ENCODE measurements at regions not wholly inside any gene's neighbourhood (a gene's known extent, or its start where the extent isn't known, plus 50 kb on each side); places are given as distances from the start of the nearest gene placed in this dataset.

DNA sequence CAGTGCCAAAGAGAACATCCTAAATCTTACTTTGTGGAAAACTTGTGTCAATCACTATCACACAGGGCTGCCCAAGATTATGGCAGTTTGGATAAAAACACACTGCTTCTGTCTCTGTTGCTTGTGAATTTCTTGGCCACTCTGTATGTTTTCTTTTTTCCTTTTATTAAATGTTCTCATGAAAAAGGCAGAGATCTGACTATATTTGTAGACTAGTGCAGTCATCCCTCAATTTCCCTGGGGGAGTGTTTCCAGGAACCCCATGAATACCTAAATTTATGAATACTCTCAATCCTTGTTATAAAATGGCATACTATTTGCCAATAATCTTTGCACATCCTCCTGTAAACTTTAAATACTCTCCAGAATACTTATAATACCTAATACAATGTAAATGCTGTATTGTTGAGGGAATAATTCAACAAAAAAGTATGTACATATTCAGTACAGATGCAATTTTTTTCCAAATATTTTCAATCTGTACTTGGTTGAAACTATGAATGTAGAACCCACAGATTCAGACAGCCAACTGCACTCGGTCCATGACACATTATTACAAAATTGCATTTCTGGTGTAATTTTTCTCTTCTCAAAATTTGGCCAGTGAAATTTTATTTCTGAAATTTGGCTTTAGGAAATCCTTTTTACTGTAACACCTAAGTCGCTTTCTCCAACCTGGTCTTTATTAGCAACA is 391.9 kb upstream of the PRR16 start:
- TF ChIP-seq, protein P1, sequence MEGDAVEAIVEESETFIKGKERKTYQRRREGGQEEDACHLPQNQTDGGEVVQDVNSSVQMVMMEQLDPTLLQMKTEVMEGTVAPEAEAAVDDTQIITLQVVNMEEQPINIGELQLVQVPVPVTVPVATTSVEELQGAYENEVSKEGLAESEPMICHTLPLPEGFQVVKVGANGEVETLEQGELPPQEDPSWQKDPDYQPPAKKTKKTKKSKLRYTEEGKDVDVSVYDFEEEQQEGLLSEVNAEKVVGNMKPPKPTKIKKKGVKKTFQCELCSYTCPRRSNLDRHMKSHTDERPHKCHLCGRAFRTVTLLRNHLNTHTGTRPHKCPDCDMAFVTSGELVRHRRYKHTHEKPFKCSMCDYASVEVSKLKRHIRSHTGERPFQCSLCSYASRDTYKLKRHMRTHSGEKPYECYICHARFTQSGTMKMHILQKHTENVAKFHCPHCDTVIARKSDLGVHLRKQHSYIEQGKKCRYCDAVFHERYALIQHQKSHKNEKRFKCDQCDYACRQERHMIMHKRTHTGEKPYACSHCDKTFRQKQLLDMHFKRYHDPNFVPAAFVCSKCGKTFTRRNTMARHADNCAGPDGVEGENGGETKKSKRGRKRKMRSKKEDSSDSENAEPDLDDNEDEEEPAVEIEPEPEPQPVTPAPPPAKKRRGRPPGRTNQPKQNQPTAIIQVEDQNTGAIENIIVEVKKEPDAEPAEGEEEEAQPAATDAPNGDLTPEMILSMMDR (IDR thresholded peaks at IDR 0.05): no peak
- no peak for TF ChIP-seq POLR2A (IDR thresholded peaks at IDR 0.05)

Measured in right lobe of liver (tissue), 4 donors.